CD14-positive monocyte (primary cell): ENCODE measurements at regions not wholly inside any gene's neighbourhood (a gene's known extent, or its start where the extent isn't known, plus 50 kb on each side); places are given as distances from the start of the nearest gene placed in this dataset.

ENCODE experiments used
- DNase-seq, 3 donors: peaks; one replicate each; pipeline ENCODE4 v3.0.0-alpha.2; 2011 to 2022
- H2AFZ ChIP-seq: 2 replicates; pipeline ENCODE4 v1.6.0; 2012; ENCODE audit warnings: mild to moderate bottlenecking, low read depth, low read length, inconsistent platforms; ENCODE audit not compliant: insufficient read depth, poor library complexity, severe bottlenecking
- H3K27ac ChIP-seq, 2 donors: 1 replicate in 1 of 2; 2 replicates in 1 of 2; pipeline ENCODE4 v1.5.1; 2012 to 2013; ENCODE audit warnings: low read length in 2 of 2, control low read depth in 1 of 2, inconsistent platforms in 1 of 2, low read depth in 1 of 2, mild to moderate bottlenecking in 1 of 2
- H3K27me3 ChIP-seq, 2 donors: one replicate each; pipeline versions ENCODE4 v1.6.0 to v1.6.1; 2011 to 2013; ENCODE audit warnings: low read length in 2 of 2; ENCODE audit not compliant: control insufficient read depth in 2 of 2, insufficient read depth in 2 of 2
- H3K36me3 ChIP-seq, 2 donors: replicated peaks in 1 of 2; 1 replicate in 1 of 2; 2 replicates in 1 of 2; pipeline versions ENCODE4 v1.5.1 to v1.6.1; 2012 to 2013; ENCODE audit warnings: low read length in 2 of 2, control low read depth in 1 of 2, inconsistent platforms in 1 of 2, mild to moderate bottlenecking in 1 of 2; ENCODE audit not compliant: insufficient read depth in 2 of 2, control insufficient read depth in 1 of 2
- H3K4me1 ChIP-seq, 2 donors: 1 replicate in 1 of 2; 2 replicates in 1 of 2; pipeline versions ENCODE4 v1.5.1 to v1.6.1; 2012 to 2013; ENCODE audit warnings: low read length in 2 of 2, control low read depth in 1 of 2, inconsistent platforms in 1 of 2, mild to moderate bottlenecking in 1 of 2, moderate library complexity in 1 of 2; ENCODE audit not compliant: insufficient read depth in 2 of 2, control insufficient read depth in 1 of 2
- H3K4me2 ChIP-seq: replicated peaks from 2 replicates; pipeline ENCODE3; 2012; ENCODE audit warnings: low read length, moderate library complexity, mild to moderate bottlenecking; ENCODE audit not compliant: poor library complexity, severe bottlenecking; ENCODE audit errors: extremely low read depth
- H3K4me3 ChIP-seq, 3 experiments: fragments of 200-600 bp in 1 of 3; sonication (generic) in 1 of 3; replicated peaks in 1 of 3; 1 replicate in 2 of 3; 2 replicates in 1 of 3; pipeline ENCODE4 v1.5.1; 2011 to 2013; ENCODE audit warnings: low read length in 3 of 3, mild to moderate bottlenecking in 3 of 3, control low read depth in 2 of 3, low read depth in 2 of 3, inconsistent platforms in 1 of 3, moderate library complexity in 1 of 3
- H3K79me2 ChIP-seq: 2 replicates; pipeline ENCODE4 v1.6.0; 2012; ENCODE audit warnings: mild to moderate bottlenecking, control low read depth, inconsistent platforms, low read length, moderate library complexity; ENCODE audit not compliant: insufficient read depth
- H3K9ac ChIP-seq: 2 replicates; pipeline ENCODE4 v1.6.0; 2017; ENCODE audit warnings: low read length, mild to moderate bottlenecking; ENCODE audit not compliant: insufficient read depth, poor library complexity, severe bottlenecking
- H3K9me3 ChIP-seq, 2 donors: replicated peaks in 1 of 2; 1 replicate in 1 of 2; 2 replicates in 1 of 2; pipeline versions ENCODE4 v1.5.1 to v1.6.1; 2012 to 2013; ENCODE audit warnings: low read length in 2 of 2, control low read depth in 1 of 2; ENCODE audit not compliant: control insufficient read depth in 1 of 2, insufficient read depth in 1 of 2
- H4K20me1 ChIP-seq: 2 replicates; pipeline ENCODE4 v1.6.0; 2012; ENCODE audit warnings: mild to moderate bottlenecking, low read length, control low read depth, moderate library complexity; ENCODE audit not compliant: insufficient read depth
- H3K27ac Mint-ChIP-seq, 7 donors: one replicate each; pipeline ENCODE4 v1.8.0; 2020; ENCODE audit warnings: mild to moderate bottlenecking in 7 of 7, mixed read lengths in 7 of 7, moderate library complexity in 6 of 7, inconsistent platforms in 2 of 7
- H3K27me3 Mint-ChIP-seq, 3 donors: one replicate each; pipeline ENCODE4 v1.8.0; 2021 to 2022; ENCODE audit warnings: low read depth in 3 of 3, mild to moderate bottlenecking in 3 of 3, mixed read lengths in 3 of 3, moderate library complexity in 3 of 3, inconsistent platforms in 1 of 3
- H3K36me3 Mint-ChIP-seq, 2 donors: one replicate each; pipeline ENCODE4 v1.8.0; 2020; ENCODE audit warnings: mixed read lengths in 2 of 2, inconsistent platforms in 1 of 2, mild to moderate bottlenecking in 1 of 2
- H3K4me1 Mint-ChIP-seq: one replicate; pipeline ENCODE4 v1.8.0; 2020; ENCODE audit warnings: mild to moderate bottlenecking, mixed read lengths
- H3K4me3 Mint-ChIP-seq, 2 donors: one replicate each; pipeline ENCODE4 v1.8.0; 2020; ENCODE audit warnings: mild to moderate bottlenecking in 2 of 2, mixed read lengths in 2 of 2, moderate library complexity in 1 of 2
- H3K9me3 Mint-ChIP-seq, 7 donors: one replicate each; pipeline ENCODE4 v1.8.0; 2020 to 2022; ENCODE audit warnings: mixed read lengths in 7 of 7, mild to moderate bottlenecking in 6 of 7, moderate library complexity in 6 of 7, inconsistent platforms in 2 of 7
- CTCF ChIP-seq: fragments of 200-600 bp; IDR thresholded peaks from one replicate; pipeline ENCODE4 v1.8.0; 2022; ENCODE audit warnings: antibody characterized with exemption, mild to moderate bottlenecking
- WGBS: methylation state at CpG from one replicate; pipeline ENCODE4 v1.1.5; 2013; ENCODE audit warnings: missing lambda C conversion rate; ENCODE audit not compliant: insufficient coverage; 5-methylcytosine and 5-hydroxymethylcytosine counted together
- intact Hi-C, 2 donors: fragments of 100-400 bp; cut with micrococcal nuclease; formaldehyde crosslinking; loops; one replicate each; pipeline versions ENCODE4 v1.15.0 to v1.15.1; 2023

GRCh38 chr2:6656633-6657032 is 209.1 kb downstream of the CMPK2 start:
- Histone ChIP-seq H3K36me3 (no peaks in the 10 kb centered on the region), H3K27ac (no peak overlapping the region), H3K4me3 (no peak overlapping the region), H2AFZ (no peak overlapping the region), H4K20me1 (no peaks in the 10 kb centered on the region), H3K4me1 (no peaks in the 10 kb centered on the region), H3K4me2 (no peak overlapping the region), H3K79me2 (no peaks in the 10 kb centered on the region), H3K9ac (no peak overlapping the region), H3K9me3 (no peaks in the 10 kb centered on the region), H3K27me3 (no peaks in the 10 kb centered on the region)
- H3K4me3 Mint-ChIP-seq, result no peak overlapping the region
- no peaks in the 10 kb centered on the region for H3K36me3 Mint-ChIP-seq
- H3K9me3 Mint-ChIP-seq, result peaks cover 0 to 2% (median 0%) of the 10 kb centered on the region in 7 donors
- 77% methylated on average over 3 of the region's 4 CpGs for WGBS
- intact Hi-C loops, result no loop called here
- H3K4me1 Mint-ChIP-seq, result no peaks in the 10 kb centered on the region
- TF ChIP-seq CTCF, result no peak
- no peak for DNase-seq
- peaks cover 0 to 1% (median 0%) of the 10 kb centered on the region in 3 donors for H3K27me3 Mint-ChIP-seq
- no peak overlapping the region for H3K27ac Mint-ChIP-seq

GRCh38 chr2:6657136-6657535 is 208.6 kb downstream of the CMPK2 start:
- WGBS, result 94% methylated on average over 4 of the region's 5 CpGs
- intact Hi-C loops, result no loop called here

More at GRCh38 chr2:6657136-6657535, 208.6 kb downstream of the CMPK2 start:
- H3K4me3 ChIP-seq, result no peak overlapping the region
- H3K27ac Mint-ChIP-seq, result no peak overlapping the region
- peaks cover 0 to 2% (median 0%) of the 10 kb centered on the region in 7 donors for H3K9me3 Mint-ChIP-seq
- H3K4me1 ChIP-seq, result no peaks in the 10 kb centered on the region
- H3K27me3 ChIP-seq, result no peaks in the 10 kb centered on the region
- no peak overlapping the region for H2AFZ ChIP-seq
- H3K9ac ChIP-seq, result no peak overlapping the region
- H3K36me3 ChIP-seq, result no peaks in the 10 kb centered on the region
- TF ChIP-seq CTCF, result no peak
- no peaks in the 10 kb centered on the region for H4K20me1 ChIP-seq
- H3K79me2 ChIP-seq, result no peaks in the 10 kb centered on the region
- no peak overlapping the region for H3K4me3 Mint-ChIP-seq
- H3K36me3 Mint-ChIP-seq, result no peaks in the 10 kb centered on the region
- no peak overlapping the region for H3K27ac ChIP-seq
- DNase-seq, result no peak
- H3K9me3 ChIP-seq, result no peaks in the 10 kb centered on the region
- H3K27me3 Mint-ChIP-seq, result peaks cover 0 to 1% (median 0%) of the 10 kb centered on the region in 3 donors
- H3K4me2 ChIP-seq, result no peak overlapping the region
- H3K4me1 Mint-ChIP-seq, result no peaks in the 10 kb centered on the region
